SKM-1 (cell line): ENCODE measurements at regions not wholly inside any gene's neighbourhood (a gene's known extent, or its start where the extent isn't known, plus 50 kb on each side); places are given as distances from the start of the nearest gene placed in this dataset.

ENCODE experiments used
- DNase-seq: peaks from one replicate; lab custom pipeline; 2025; ENCODE audit not compliant: unreplicated experiment; lab: John Stamatoyannopoulos, UW

DNA sequence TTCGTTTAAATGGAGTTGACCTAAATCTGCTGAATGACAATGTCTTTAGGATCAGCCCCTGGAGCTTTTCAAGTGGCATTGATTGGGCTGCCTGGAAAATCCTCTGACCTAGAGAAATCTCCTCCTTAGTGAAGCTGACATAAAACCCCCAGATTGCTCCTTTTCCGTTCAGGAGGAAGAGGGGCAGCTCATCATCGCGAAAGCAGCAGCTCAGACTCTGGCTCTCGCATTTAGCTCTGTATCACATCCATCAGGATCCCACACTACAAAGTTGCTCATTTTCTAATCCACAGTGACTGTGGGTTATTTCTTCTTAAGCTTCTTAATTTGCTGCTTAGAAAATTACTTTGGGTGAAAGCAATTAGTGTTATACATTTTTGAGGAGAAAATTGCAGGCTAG lies 373.7 kb downstream of the ENC1 start:
- DNase-seq, result no peak

DNA sequence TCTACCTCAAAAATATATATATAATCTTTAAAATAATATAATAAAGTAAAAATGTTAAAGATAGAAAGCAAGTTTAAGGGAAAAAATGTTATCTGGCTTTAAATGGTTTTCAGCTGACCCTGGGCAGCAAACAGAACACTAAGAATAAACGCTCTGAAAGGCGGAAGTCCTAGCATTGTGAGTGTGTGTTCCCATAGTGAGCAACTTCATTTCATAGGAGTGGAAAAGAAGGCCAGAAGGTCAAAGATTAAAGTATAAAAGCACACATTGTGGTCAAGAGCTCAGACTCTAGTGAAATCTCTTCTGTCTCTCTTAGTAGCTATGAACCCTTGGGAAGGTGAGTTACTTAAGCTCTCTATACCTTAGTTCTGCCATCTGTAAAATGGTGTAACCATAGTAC lies 374.4 kb downstream of the ENC1 start:
- DNase-seq, result no peak

GRCh38 chr5:74262544-74263207 lies 377.9 kb downstream of the ENC1 start:
- DNase-seq, result no peak

DNA sequence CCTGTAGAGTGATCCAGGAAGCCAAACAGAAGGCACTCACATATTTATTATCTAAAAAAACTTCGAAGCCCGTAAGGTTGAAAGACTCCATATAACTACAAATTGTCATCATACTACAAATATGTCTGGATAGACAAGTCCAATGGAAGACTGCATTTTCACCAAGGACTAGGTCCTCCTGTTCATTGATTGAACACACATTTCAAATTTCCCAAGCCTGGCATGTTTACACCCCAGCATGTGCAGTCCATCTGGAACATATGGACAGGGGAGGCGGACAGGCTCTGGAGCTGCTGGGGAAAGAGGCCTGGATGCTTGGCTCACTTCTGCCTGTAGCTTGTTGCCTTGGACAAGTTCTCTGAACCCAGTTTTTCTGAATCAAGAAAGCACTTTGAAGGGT lies 378.7 kb downstream of the ENC1 start:
- no peak for DNase-seq

DNA sequence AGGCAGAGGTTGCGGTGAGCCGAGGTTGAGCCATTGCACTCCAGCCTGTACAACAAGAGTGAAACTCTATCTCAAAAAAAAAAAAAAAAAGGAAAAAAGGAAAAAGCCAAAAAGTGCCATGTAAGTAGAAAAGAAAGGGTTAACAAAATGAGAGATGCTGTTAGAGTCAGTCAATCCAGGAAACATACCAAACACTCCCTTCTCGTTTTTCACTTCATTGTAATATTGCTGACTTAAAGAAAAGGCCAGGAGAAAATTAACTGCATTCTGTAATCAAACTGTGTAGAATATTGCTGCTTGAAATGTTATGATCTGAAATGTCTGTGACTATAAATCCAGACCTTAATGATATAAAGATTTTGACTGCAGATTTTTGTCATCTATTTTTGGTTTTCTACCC lies 379.1 kb downstream of the ENC1 start:
- no peak for DNase-seq

DNA sequence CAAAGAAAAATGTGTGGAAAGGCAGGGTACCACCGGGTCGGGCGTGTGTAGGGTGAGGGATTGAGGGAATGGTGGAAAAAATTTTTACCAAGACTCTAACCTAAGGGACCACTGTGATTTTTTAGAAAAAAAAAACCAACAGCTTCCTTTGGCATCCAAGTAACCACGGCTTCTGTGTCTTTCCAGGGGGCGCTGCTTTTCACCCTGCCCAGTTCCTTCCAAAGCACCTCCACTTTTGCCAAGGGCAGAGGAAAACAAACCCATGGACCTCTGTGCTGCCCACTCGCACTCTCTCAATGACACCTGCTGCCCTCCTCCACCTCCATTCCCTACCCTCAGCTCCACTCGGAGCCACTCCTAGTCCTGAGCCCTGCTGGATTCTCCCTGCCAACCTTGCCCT lies 381.0 kb downstream of the ENC1 start:
- no peak for DNase-seq

DNA sequence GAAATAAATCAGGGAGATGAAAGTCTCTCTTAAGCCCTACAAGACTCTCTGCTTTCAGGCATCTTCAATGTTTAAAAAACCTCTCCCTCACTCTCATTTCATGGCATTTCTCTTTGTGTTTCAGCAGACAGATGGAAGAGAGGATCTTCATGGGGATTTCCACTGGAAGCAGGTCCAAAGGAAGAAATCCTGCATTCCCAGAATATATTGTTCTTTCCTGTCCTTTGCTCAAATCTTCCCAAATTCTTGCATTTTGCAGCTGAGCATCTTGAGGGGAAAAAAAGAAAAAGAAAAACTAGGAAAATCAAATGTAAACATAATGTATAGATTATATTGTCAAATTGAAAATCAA lies 382.2 kb downstream of the ENC1 start:
- DNase-seq, result no peak

GRCh38 chr5:74257645-74258313 lies 382.7 kb downstream of the ENC1 start:
- DNase-seq, result peak; percentile 56

GRCh38 chr5:74257060-74257527 lies 383.4 kb downstream of the ENC1 start:
- no peak for DNase-seq

DNA sequence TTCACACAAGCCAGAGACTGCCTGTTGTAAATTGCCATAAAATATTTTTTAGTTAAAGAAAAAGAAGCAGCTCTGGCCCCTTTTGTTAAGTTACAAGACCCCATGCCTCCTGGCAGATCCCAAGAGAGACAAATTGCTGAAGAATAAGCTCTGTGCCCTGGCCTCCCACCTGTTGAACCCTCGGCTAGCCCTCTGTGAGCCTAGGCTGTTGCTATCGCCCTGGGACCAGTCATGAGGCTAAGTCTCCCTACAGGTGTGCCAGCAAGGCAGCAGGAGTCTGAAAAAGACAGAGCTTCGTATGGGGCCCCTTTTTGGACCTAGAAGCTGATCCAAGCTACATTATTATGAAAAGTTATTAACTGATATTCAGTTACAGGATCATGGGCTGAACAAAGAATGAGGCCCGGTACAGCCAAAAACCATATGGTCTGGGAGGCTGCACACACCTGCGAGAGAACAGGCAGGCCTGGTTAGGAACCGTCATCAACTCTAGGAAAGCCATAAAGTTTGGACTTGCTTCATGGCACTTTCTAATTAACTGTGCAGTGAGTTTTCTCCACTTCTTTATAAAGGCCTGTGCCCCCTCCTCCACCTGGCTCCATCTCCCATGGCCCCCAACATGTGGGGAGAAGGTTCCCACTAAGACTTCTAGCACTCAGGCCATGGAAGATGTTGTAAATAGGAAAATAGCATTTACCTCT lies 384.7 kb downstream of the ENC1 start:
- DNase-seq, result no peak

GRCh38 chr5:74254257-74254656 lies 386.3 kb downstream of the ENC1 start:
- DNase-seq, result no peak

- no peak for DNase-seq
Observed at GRCh38 chr5:74252044-74252443, 388.5 kb downstream of the ENC1 start.

DNA sequence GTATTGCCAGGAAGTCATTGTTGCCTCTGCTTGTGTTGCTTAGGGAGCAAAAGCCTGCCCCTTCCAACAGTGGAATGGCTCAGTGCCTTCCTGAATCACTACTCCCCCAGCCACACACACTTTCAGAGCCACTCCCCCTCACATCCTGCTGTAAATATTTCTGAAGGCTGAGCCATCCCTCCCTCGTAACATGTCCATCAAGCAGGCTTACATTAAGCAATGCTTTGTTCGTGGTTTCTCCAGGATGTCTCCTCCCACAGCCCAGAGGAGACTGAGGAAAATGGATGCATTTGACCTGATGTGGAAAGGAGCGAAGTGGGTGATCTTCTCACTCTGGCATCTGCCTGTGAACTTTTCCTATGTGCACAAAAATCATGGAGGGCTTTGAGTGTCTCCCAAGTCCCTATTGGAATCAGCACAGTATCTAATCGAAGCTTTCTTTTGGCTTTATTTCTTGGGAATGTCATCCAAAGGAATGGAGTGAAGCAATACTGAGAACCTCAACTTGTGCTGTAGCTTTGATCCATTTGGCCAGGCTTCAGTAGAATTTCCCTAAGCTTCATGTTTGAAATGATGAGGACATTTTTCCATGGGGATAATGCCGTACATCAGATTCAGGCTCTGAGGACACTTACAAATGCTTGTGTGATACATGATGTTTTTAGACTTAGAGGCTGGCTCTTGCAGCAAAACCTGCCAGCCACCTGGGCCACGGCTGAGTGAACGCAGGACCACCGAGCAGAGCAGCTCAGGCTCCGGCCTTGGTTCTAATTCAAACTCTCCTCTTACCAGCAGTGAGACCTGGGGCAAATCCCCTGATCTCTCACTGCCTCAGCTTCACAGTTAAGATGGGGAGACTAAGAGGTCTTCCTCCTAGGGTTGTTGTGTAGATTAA lies 389.1 kb downstream of the ENC1 start:
- peak; percentile 34 for DNase-seq

DNA sequence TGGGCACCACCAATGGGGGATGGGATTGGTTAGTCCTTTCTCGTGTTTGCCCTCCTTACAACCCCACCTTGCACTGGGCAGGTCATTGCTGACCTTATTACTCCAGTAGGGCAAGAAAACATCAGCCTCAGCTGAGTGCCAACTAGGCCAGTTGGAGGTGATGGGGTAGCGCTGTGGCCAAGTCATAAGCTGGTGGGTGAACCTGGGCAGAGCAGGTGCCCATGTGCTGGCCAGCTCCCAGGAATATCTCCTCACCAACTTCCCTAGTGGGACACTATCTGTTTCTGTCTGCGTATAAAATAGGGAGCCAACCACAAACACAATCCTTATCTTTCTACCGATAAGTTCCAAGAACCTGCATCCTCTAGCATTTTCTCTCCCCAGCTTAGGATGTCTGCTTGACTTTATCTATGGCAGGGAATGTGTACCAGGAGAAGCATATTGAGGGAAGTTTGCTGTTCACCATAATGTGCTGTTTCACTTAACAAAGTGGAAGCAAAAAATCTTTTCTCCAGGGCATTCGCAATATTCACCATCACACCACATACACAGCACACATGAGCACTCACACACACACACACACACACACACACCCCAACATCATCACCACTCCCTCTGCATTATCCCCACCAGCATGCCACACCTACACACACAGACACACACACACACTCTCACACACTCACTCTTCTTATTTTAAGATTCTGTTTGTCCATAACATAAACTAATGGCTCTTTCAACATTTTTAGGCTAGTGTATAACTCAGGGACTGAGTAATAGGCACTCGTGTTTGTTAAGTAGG lies 390.0 kb downstream of the ENC1 start:
- DNase-seq, result no peak

- DNase-seq, result no peak
Observed at GRCh38 chr5:74248576-74248975, 392.0 kb downstream of the ENC1 start.

- no peak for DNase-seq
Observed at GRCh38 chr5:74244406-74244805, 396.1 kb downstream of the ENC1 start.

DNA sequence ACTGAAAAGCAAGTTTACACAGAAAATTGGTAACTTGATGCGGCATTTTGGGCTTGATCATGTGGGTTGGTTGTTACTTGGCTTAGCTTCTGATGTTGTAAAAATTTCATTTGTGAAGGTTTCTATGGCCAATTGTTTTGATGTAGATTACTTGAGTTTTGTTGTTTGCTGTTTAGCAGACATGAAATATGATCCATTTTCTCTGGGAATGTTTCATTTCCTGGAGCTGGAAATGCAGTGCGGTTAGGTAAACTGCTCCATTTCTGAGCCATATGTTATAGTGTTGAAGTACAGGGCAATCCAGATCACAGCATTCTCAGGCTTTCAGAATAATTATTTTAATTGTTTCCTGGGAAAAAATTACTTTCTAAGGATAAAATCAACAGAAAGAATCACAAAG lies 396.9 kb downstream of the ENC1 start:
- DNase-seq, result no peak

GRCh38 chr5:74242516-74242915 lies 398.0 kb downstream of the ENC1 start:
- no peak for DNase-seq

DNA sequence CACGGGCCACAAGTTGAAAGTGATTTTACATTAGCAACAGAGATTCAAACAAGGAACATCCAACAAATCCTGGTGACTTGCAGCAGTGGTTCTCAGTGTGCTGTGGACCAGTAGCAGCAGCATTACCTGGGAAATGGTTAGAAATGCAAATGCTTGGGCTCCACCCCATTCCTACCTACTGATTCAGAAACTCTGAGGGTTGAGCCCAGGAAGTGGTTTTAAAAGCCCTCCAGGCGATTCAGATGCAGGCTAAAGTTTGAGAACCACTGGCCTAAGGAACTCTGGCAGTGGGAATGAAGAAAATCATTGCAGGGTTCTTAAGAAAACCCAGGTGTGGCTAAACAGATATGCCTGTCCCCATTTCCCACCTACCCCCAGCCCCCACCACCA lies 398.8 kb downstream of the ENC1 start:
- DNase-seq, result no peak
